CD4-positive, alpha-beta T cell treated with Interferon alpha-2 for 1 hour (primary cell): ENCODE measurements at regions not wholly inside any gene's neighbourhood (a gene's known extent, or its start where the extent isn't known, plus 50 kb on each side); places are given as distances from the start of the nearest gene placed in this dataset.
"Not testable (repeated sequence)": the region's sequence is repeated elsewhere in the genome, so short reads cannot be mapped to it uniquely, and the experiment has no call there.

ENCODE experiments used
- DNase-seq, 2 donors: peaks; one replicate each; pipeline ENCODE4 v3.0.0-alpha.2; 2020 to 2022

DNA sequence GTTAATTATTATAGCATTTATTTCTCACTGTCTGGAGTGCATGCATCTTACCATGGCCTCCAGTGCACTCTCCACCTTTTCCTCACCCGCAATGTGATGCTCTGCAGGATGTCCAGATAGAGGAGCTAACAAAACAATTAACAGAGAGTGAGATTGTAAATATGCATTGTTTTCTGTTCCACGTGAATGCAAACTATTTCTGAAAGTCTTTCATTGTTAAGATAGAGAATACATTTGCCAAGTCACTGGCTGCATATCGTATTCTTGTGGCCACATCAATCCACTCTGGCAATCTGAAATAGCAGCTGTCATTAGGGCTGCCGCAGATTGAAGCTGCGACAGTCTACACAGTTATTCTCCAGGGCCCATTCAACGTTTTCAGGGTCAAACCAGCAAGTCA is 143.8 kb downstream of the DUSP10 start:
- DNase-seq, result no peak

DNA sequence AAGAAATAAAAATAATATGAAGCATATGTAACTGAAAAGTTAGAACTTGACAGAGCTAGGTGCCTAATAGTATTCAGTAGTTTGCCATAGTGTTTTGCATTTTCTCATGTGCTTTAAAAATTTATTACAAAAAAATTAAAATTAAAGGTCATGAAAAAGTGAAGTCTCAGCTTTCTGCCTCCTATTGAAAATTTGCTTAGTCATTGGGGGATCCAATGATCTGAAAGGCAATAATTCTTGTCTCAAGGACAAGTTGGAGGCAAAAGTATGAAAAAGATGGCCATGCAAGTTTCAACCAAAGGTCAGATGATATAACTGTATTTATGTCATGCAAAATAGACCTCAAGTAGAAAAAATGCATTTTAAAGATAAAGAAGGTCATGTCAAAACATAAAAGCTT is 140.7 kb downstream of the DUSP10 start:
- no peak for DNase-seq

DNA sequence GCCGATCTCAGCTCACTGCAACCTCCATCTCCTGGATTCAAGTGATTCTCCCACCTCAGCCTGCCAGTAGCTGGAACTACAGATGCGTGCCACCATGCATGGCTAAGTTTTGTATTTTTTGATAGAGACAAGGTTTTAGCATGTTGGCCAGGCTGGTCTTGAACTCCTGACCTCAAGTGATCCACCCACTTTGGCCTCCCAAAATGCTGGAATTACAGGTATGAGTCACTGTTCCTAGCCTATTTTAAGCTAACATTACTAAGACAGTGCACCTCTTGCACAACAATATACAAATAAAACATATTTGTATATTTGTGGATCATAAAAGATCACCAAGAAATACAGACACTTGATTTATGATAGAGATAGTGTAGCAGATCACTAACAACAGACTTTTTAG is 139.1 kb downstream of the DUSP10 start:
- DNase-seq, result no peak

DNA sequence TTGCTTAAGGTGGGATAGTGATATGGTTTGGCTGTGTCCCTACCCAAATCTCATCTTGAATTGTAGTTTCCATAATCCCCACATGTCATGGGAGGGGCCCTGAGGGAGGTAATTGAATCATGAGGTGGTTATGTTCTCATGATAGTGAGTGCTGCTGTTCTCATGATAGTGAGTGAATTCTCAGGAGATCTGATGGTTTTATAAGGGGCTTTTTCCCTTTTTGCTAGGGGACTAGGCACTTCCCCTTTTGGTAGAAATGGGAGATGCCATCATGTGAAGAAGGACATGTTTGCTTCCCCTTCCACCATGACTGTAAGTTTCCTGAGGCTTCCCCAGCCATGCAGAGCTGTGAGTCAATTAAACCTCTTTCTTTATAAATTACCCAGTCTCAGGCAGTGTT is 137.5 kb downstream of the DUSP10 start:
- not testable (repeated sequence) for DNase-seq

DNA sequence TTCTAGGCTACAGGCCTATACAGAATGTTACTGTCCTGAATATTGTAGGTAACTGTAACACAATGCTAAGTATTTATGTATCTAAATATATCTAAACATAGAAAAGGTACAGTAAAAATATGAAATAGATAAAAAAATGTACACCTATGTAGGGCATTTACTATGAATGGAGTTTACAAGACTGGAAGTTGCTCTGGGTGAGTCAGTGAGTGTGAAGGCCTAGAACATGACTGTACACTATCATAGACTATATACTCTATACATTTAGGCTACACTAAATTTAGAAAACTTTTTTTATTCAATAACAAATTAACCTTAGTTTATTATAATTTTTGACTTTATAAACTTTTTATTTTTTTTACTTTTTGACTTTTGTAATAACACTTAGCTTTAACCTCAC is 136.9 kb downstream of the DUSP10 start:
- DNase-seq, result no peak

DNA sequence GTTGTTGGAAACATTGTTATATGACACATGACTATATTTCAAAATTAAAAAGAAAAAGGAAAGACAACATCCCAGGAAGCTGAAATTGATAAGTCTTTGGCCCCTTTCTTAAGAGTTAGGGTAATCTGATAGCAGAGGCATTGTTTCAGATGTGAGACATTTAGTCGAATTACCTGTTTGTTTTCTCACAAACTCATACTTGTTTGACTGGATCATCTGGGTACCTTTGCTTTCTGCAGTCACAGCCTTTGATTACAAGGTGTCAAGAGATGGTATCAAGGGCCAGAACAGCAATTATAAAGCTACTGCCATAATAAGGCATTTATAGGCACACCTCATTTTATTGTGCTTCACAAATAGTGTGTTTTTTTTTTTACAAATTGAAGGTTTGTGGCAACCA is 136.3 kb downstream of the DUSP10 start:
- no peak for DNase-seq

DNA sequence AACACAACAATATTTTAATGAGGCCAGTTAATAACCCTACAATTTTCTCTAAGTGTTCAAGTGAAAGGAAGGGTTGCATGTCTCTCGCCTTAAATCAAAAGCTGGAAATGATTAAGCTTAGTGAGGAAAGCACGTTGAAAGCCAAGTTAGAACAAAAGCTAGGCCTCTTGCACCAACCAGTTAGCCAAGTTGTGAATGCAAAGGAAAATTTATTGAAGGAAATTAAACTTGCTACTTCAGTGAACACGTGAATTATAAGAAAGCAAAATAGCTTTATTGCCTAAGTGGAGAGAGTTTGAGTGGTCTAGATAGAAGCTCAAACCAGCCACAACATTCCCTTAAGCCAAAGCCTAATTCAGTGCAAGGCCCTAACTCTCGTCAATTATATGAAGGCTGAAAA is 135.6 kb downstream of the DUSP10 start:
- DNase-seq, result no peak

DNA sequence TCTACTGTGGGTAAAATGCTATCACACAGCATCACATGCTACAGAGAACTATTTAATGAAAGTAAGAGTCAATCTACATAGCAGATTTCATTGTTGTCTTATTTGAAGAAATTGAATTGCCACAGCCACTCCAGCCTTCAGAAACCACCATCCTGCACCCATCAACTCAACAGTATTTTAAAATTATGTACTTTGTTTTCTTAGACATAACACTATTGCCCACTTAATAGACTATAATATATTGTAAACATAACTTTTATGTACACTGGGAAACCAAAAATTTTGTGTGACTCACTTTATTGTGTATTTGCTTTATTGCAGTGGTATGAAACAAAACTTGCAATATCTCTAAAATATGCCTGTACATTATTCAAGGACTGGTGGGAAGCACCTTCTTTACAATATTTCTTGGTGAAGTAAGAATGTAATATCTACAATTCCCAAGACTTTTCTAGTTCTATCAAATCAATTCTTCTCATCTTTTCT is 133.0 kb downstream of the DUSP10 start:
- DNase-seq, result no peak

DNA sequence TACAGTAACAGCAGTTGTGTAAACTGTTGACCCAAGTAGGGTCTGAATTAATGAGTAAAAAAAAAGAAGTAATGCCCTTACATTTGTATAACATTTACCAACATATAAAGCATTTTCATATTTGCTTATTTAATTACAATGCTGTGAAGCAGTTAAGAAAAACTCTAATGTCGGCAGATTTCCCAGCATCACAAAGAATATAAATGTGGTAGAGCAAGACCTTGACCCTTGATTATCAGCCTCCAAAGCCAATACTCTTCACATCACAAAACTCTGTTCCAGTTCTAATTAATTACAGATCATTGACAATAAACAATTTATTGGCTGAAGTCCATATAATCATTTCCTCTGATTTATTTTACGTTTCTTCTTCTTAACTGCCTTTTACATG is 130.2 kb downstream of the DUSP10 start:
- no peak for DNase-seq

DNA sequence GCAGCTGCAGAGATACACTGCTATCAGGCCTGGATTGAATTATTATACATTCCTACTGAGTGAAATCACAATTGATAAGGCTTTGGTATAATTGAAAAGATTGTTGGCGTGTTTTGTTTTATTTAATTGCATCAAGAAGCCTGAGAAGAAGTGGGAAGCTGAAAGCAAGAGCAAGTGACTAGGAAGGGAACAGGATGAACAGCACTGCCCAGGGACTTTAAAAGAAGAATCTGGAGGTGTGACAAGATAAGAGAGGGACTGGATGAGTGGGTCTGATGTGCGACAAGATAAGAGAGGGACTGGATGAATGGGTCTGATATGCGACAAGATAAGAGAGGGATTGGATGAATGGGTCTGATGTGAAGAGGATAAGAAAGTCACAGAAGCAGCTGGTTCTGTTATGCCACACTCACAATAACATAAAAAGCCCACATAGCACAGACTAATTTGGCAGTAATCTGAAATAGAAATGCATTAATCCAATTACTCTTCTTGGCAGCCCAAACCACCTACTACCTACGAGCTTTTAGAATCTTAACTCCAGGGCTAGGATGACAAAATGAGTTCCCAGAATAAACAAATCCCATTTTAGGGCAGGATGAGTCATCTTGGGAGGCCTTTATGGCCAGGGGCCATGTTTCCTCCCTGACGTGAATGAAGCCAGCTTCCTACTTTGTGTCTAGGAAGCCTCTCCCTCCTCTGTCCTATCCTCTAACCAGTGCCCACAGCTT is 129.7 kb downstream of the DUSP10 start:
- no peak for DNase-seq

DNA sequence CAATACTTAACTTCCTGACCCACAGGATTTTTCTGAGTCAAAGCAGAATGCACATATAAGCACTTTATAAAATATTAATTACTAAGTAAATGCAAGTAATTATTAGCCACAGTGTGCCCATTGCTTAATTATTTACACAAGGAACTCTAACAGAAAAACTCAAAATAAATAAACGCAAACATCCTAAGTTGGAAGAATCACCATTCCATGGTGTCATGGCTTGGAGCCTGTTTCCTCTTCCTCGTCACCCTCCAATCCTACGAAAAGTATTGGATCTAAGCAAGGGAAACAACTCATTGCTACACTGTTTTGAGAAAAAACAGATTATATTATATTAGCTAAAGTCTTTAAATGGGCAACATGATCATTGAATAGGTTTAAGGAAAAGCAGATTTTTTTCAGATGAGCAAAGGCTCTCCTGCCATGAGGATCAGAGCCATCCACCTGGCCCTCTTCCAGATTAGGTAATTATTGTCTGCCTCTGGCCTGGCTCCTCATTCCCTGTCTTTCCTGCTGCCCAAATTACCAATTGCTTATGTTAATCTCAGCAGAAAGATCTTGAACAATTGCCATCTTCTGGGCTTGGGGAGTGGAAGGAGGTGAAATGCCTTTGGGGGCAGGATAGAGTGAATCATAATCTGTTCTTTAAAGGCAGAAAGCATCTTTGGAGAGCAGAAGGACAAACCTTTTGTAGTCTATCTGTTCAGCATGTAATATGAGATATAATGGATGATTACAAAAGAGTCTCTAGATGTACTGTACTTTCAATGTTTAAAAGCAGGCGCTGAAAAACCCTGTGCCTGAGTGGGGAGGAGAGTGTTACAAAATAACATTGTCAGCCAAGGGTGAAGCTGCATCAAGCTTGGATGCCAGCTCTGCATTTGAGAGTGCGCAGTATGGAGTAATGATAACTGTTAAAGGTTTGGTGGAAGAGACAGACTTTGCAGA is 121.2 kb downstream of the DUSP10 start:
- no peak for DNase-seq

DNA sequence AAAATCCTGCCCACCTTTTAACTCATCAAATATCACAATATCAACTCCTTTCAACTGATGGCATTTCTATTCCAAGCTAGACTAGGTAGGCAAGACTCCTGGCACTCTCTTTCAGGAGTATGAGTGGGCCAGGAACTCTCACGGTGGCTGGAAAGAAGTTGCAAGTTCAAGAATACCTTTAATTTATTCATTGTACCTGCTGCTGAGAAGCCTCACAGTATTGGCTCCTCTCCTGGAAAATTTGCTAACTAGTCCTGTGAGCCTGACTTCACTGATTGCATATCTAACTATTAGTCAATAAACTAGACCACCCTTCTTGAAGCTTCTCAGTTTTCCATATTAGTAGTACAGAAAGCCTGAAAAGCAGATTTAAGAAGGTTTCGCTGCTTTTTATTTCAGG is 120.2 kb downstream of the DUSP10 start:
- no peak for DNase-seq

DNA sequence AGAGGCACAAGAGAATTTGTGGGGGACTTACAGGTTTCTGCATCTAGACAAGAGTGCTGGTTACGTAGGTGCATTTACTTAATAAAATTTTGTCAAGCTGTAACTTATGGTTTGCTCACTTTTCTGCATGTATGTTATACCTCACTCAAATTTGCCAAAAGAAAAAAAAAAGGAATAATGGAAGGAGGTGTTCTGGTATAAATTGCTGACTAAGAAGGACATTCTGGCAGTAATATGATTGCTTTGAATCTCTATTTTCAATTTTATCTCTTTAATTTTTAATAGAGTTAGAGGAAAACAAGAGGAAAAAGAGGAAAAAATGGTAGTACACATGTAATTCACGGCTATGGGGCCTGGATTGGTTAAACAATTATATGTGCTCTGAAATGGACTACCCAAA is 119.5 kb downstream of the DUSP10 start:
- DNase-seq, result no peak

DNA sequence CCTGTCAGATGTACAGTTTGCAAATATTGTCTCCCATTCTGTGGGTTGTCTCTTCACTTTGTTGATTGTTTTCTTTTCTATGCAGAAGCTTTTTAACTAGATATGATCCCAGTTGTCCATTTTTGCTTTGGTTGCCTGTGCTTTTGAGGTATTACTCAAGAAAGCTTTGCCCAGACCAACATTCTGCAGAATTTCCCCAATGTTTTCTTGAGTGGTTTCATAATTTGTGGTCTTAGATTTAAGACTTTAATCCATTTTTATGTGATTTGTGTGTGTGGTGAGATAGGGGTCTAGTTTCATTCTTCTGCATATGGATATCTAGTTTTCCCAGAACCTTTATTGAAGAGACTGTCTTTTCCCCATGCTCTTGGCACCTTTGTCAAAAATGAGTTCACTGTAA is 116.9 kb downstream of the DUSP10 start:
- DNase-seq, result no peak

DNA sequence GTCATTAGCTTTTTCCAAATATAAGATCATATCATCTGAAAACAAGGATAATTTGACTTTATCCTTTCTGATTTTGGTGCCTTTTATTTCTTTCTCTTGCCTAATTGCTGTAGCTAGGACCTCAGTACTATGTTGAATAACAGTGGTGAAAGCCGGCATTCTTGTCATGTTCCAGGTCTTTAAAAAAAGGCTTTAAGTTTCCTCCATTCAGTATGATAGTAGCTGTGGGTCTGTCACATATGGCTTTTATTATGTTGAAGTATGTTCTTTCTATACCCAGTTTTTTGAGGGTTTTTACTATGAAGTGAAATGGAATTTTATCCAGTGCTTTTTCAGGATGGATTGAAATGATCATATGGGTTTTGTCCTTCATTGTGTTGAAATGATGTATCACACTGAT is 115.8 kb downstream of the DUSP10 start:
- DNase-seq, result no peak

DNA sequence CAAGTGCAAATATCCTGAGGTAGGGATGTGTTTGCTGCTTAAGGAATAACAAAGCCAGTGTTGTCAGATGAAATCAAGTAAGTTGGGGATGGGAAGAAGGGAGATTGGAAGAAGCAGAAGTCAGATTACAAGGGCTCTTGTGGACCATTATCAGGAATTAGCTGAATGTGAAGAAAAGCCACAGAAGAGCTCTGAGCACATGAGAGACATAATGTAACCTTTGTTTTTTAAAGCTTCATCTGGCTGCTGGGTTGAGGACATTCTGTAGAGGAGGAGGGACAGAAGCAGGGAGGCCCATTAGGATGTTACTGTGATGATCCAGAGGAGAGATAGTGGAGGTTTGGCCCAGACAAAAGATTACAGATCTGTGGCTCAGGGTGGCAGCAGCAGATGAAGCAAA is 111.7 kb downstream of the DUSP10 start:
- no peak for DNase-seq

DNA sequence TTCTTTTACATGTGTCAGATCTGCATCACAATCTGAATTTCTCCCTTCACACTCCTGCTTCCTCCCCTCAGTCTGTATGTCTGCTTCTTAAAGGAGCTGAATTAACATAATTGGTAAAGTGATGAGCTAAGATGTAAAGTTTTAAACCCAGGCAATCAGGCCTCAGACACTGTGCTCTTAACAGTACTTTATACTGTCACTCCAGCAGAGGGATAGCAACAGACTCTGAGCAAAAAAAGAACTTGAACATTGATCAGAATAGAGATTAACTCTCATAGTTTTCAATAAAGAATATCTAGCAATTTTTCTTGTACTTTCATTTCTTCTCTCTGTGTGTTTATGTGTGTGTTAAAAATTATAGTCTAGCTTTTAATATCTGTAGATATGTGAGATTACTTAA is 110.3 kb downstream of the DUSP10 start:
- no peak for DNase-seq

DNA sequence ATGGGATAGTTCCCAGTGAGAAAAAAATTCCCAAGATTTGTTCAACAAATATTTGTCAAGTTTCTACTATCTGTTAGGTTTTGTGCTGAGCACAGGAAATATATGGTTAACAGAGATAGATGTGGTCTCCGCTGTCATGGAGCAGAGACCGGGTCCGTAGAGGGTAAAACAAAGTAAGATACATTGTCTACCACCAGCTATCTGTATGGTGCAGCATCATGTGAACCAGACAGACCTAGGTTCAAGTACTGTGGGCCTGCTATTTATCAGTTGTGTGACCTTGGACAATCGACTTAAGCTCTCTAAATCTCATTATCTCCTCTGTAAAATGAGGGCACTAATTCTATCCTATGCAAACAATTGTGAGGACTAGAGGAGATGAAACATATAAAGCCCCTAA is 109.8 kb downstream of the DUSP10 start:
- no peak for DNase-seq

DNA sequence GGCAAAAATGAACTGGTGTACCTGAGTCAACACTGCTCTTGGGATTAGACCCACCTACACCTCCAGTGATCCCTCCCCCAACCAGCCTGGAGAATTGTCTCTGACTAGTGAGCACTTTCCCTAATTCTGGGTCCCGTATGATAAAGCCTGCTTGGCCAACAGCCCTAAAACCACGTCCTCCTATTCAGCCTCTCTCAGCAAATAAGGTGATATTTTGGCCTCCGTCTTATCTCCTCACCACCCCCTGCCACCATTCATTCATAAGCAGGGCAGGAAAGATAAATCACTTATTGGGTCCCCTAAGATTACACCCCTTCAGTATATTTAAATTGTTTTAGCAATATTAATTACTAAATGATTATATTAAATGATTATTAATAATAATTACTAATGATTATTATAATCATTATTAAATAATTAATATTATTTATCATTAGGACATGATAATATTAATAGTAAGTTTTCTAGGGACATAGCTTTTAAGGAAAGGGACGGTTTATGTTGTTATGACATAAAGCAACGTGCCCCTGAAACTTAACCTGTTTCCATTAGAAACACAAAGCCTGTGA is 108.0 kb downstream of the DUSP10 start:
- DNase-seq, result no peak

DNA sequence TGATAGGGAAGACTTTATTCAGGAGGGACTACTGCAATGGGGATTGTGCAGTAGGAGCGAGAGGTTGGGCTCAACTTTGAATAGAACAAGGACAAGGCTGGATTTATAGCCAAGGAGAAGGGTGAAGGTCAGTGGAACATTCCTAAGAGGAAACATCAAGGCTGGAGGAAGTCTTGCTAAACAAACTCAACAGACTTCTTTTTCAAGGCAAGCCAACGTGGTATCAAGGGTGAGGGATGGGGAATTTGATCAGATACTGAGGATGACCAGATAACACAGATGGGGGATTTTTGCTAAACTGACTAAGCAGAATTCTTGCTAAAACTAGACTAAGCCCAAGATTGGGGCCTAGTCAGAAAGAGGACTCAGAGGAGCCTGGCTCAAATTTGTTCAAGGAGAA is 107.3 kb downstream of the DUSP10 start:
- no peak for DNase-seq

DNA sequence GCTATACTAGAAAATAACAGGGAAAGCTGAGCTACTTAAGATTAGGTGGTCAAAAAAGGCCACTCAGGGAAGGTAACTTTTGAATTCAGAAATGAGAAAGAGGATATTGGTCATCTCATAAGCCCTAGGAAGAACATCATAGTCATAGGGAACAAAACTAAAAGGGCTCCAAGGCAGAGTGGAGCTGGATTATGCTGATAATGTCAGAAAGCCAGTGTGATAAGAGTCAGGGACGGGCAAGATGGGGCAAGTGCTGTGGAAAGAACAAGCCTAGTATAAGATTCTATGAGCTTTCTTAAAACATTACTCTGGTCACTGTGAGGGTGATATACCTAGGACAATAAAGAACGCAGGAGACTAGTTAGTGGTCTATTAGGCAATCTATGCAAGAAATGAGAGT is 106.6 kb downstream of the DUSP10 start:
- no peak for DNase-seq

DNA sequence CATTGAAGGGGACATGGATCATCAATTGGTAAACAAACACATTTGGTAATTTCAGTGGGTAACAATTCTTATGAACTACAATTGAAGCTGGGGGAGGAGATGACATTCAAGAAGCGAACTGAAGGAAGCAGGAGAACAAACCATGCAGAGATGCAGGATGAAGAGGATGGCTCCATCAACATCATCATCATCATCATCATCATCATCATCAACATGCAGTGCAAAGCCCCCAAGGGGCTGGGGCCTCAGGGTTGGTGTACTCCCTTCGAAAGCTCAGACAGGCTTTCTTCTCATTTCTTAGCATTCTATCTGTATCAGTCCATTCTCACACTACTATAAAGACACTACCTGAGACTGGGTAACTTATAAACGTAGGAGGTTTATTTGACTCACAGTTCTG is 105.8 kb downstream of the DUSP10 start:
- no peak for DNase-seq

DNA sequence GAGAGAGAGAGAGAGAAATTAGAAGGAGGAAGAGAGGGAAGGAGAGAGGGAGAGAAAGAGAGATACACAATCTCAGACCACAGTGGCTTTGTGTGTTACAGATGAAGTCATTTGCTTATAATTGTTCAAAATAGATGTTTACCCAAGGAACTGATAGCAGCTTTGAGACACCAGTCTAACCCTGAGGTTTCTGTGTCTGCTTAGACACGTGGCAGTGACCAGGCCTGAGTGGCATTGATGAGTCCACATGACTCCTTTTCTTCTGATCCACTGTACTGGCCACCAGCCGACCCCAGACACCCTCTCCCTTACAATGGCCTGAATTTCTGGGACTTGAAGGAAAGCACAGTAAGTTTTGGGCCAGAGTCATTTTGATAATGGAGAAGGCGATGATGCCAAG is 104.9 kb downstream of the DUSP10 start:
- DNase-seq, result no peak

DNA sequence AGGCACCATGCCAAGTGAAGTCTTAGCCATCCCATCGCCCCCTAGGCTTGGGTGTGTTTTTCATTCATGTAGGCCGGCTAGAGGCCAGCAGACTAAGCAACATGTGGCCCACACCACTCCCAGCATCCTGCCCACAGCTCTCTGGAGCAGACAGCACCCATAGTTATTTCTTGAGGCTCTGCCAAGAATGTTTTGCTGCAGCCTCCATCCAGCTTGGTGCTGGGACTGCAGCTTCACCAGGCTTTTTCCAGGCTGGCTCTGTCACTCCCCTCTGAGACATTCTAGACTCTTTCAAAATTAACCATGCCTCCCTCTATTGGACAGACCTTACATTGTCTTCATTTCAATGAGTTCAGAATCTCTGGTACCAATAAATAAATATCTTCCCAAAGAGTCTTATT is 104.2 kb downstream of the DUSP10 start:
- no peak for DNase-seq
